ENCODE measurements at regions not wholly inside any gene's neighbourhood (a gene's known extent, or its start where the extent isn't known, plus 50 kb on each side); places are given as distances from the start of the nearest gene placed in this dataset.

- H3K36me3 Mint-ChIP-seq (ENCODE audit: low read depth): no peaks in the 10 kb centered on the region
- no peaks in the 10 kb centered on the region for H3K4me1 Mint-ChIP-seq
- H3K27ac Mint-ChIP-seq (ENCODE audit: unreplicated experiment): no peak overlapping the region
- H3K27me3 Mint-ChIP-seq (ENCODE audit: low read depth): no peaks in the 10 kb centered on the region
- H3K9me3 Mint-ChIP-seq: peaks cover 5% of the 10 kb centered on the region
- no peak overlapping the region for H3K4me3 Mint-ChIP-seq
- no peak for DNase-seq (ENCODE audit: low read depth, low spot score)
- TF ChIP-seq CTCF (conservative IDR thresholded peaks at IDR 0.05): no peak
Observed at GRCh38 chr3:164522073-164522763, 556.1 kb downstream of the SI start.

- Mint-ChIP-seq H3K36me3 (ENCODE audit: low read depth) (no peaks in the 10 kb centered on the region), H3K9me3 (peaks cover 5% of the 10 kb centered on the region), H3K4me1 (no peaks in the 10 kb centered on the region), H3K4me3 (no peak overlapping the region), H3K27ac (ENCODE audit: unreplicated experiment) (no peak overlapping the region), H3K27me3 (ENCODE audit: low read depth) (no peaks in the 10 kb centered on the region)
- TF ChIP-seq CTCF (conservative IDR thresholded peaks at IDR 0.05): no peak
- DNase-seq (ENCODE audit: low read depth, low spot score): no peak
Observed at GRCh38 chr3:164521644-164522043, 556.7 kb downstream of the SI start.

GRCh38 chr3:164521139-164521538 lies 557.2 kb downstream of the SI start:
- peaks cover 5% of the 10 kb centered on the region for H3K9me3 Mint-ChIP-seq
- no peak overlapping the region for H3K4me3 Mint-ChIP-seq
- DNase-seq (ENCODE audit: low read depth, low spot score): no peak
- H3K27me3 Mint-ChIP-seq (ENCODE audit: low read depth): no peaks in the 10 kb centered on the region
- no peak overlapping the region for H3K27ac Mint-ChIP-seq (ENCODE audit: unreplicated experiment)
- no peaks in the 10 kb centered on the region for H3K36me3 Mint-ChIP-seq (ENCODE audit: low read depth)
- TF ChIP-seq CTCF (conservative IDR thresholded peaks at IDR 0.05): no peak
- H3K4me1 Mint-ChIP-seq: no peaks in the 10 kb centered on the region

- Mint-ChIP-seq H3K27me3 (ENCODE audit: low read depth) (no peaks in the 10 kb centered on the region), H3K36me3 (ENCODE audit: low read depth) (no peaks in the 10 kb centered on the region), H3K4me1 (no peaks in the 10 kb centered on the region), H3K27ac (ENCODE audit: unreplicated experiment) (no peak overlapping the region), H3K4me3 (no peak overlapping the region), H3K9me3 (peaks cover 8% of the 10 kb centered on the region)
- TF ChIP-seq CTCF (conservative IDR thresholded peaks at IDR 0.05): no peak
- DNase-seq (ENCODE audit: low read depth, low spot score): no peak
Observed at GRCh38 chr3:164515256-164515655, 563.0 kb downstream of the SI start.

- no peak for DNase-seq (ENCODE audit: low read depth, low spot score)
- Mint-ChIP-seq H3K27ac (ENCODE audit: unreplicated experiment) (no peak overlapping the region), H3K4me1 (no peaks in the 10 kb centered on the region), H3K36me3 (ENCODE audit: low read depth) (no peaks in the 10 kb centered on the region), H3K9me3 (peaks cover 8% of the 10 kb centered on the region), H3K4me3 (no peak overlapping the region), H3K27me3 (ENCODE audit: low read depth) (no peaks in the 10 kb centered on the region)
- TF ChIP-seq CTCF (conservative IDR thresholded peaks at IDR 0.05): no peak
Observed at GRCh38 chr3:164514576-164514975, 563.7 kb downstream of the SI start.

Data from neural crest cell (in vitro differentiated cells).